ENCODE measurements at regions not wholly inside any gene's neighbourhood (a gene's known extent, or its start where the extent isn't known, plus 50 kb on each side); places are given as distances from the start of the nearest gene placed in this dataset.

- no peak for TF ChIP-seq CTCF (optimal IDR thresholded peaks at IDR 0.05 in 1 of 3, IDR thresholded peaks at IDR 0.05 in 1 of 3, conservative IDR thresholded peaks at IDR 0.05 in 1 of 3; ENCODE audit: extremely low read depth in 1 of 3, insufficient read depth in 2 of 3, low read length in 3 of 3)
- no peak for TF ChIP-seq EZH2 (IDR thresholded peaks at IDR 0.05; ENCODE audit: low read length)
Observed at GRCh38 chr5:164650427-164650826, 1145.0 kb downstream of the MAT2B start.

Data from keratinocyte (primary cell).